ENCODE measurements at regions not wholly inside any gene's neighbourhood (a gene's known extent, or its start where the extent isn't known, plus 50 kb on each side); places are given as distances from the start of the nearest gene placed in this dataset.

GRCh38 chr2:217625557-217626169, 377.1 kb downstream of the TNS1 start:
- no peak for TF ChIP-seq CTCF (CRISPR knock-in tag; IDR thresholded peaks at IDR 0.05)
- no peak for TF ChIP-seq MTA3 (CRISPR knock-in tag; IDR thresholded peaks at IDR 0.05)
- TF ChIP-seq POLR2AphosphoS5 (IDR thresholded peaks at IDR 0.05; ENCODE audit: low read depth, low read length) = no peak
- TF ChIP-seq CEBPB (IDR thresholded peaks at IDR 0.05; ENCODE audit: borderline replicate concordance, low read depth, low read length) = 0 out of 2 replicates have a peak, but pooled peaks have one; percentile 2
